Keratinocyte (primary cell): ENCODE measurements at regions not wholly inside any gene's neighbourhood (a gene's known extent, or its start where the extent isn't known, plus 50 kb on each side); places are given as distances from the start of the nearest gene placed in this dataset.

Experiments used
- CTCF ChIP-seq, 3 experiments: IDR thresholded peaks in 1 of 3; conservative IDR thresholded peaks in 1 of 3; optimal IDR thresholded peaks in 1 of 3; 2 replicates in 2 of 3; 3 replicates in 1 of 3; pipeline versions ENCODE3 to v1.5.1; 2011; ENCODE audit warnings: low read length in 3 of 3, mild to moderate bottlenecking in 3 of 3, moderate library complexity in 2 of 3, control low read depth in 1 of 3, inconsistent platforms in 1 of 3; ENCODE audit not compliant: insufficient read depth in 2 of 3; ENCODE audit errors: extremely low read depth in 1 of 3
- EZH2 ChIP-seq: IDR thresholded peaks from one replicate; pipeline ENCODE4 v1.6.1; 2012; ENCODE audit warnings: inconsistent platforms, mild to moderate bottlenecking, low read length, moderate library complexity

DNA sequence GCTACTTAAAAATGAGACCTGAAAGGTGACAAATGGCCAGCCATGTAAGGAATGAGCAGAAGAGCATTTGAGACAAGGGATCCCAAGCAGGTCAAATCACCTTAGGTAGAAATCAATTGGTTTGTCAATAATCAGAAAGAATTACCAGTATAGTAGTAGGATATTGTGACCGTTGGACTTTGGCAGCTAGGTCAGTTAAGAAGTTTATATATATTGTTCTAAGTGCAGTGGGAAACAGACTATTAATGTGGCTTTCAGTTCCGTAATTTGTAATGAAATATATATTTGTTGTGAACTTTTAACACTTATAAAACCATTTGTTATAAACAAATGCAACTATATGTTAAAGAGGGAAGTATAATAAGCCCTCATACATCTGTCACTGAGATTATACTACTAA, 807.9 kb upstream of the SPRY2 start:
- TF ChIP-seq CTCF (optimal IDR thresholded peaks at IDR 0.05 in 1 of 3, IDR thresholded peaks at IDR 0.05 in 1 of 3, conservative IDR thresholded peaks at IDR 0.05 in 1 of 3; ENCODE audit: extremely low read depth in 1 of 3, insufficient read depth in 2 of 3, low read length in 3 of 3) (no peak), EZH2 (no peak)
